ENCODE measurements at regions not wholly inside any gene's neighbourhood (a gene's known extent, or its start where the extent isn't known, plus 50 kb on each side); places are given as distances from the start of the nearest gene placed in this dataset.
"Not testable (repeated sequence)": the region's sequence is repeated elsewhere in the genome, so short reads cannot be mapped to it uniquely, and the experiment has no call there.

GRCh38 chr9:63315387-63315786, 1969.6 kb downstream of the FOXD4L5 start:
- DNase-seq (ENCODE audit: low read depth); in situ Hi-C loops (cut with HindIII; ENCODE audit: low pct_unique_long_range_greater_than_20kb, low sequenced_read_pairs): not testable (repeated sequence)

DNA sequence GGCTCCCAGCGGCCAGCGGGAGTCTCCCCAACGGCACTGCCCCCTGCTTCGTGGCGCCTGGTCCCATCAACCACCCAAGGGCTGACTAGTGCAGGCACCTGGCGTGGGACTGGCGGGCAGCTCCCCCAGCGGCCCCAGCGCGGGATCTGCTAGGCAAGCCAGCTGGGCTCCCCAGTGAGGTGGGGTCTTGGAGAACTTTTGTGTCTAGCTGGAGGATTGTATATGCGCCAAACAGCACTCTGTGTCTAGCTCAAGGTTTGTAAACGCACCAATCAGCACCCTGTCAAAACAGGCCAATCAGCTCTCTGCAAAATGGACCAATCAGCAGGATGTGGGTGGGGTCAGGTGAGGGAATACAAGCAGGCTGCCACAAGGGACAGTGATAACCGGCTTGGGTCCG, 1988.2 kb downstream of the FOXD4L5 start:
- DNase-seq (ENCODE audit: low read depth); in situ Hi-C loops (cut with HindIII; ENCODE audit: low pct_unique_long_range_greater_than_20kb, low sequenced_read_pairs): not testable (repeated sequence)

DNA sequence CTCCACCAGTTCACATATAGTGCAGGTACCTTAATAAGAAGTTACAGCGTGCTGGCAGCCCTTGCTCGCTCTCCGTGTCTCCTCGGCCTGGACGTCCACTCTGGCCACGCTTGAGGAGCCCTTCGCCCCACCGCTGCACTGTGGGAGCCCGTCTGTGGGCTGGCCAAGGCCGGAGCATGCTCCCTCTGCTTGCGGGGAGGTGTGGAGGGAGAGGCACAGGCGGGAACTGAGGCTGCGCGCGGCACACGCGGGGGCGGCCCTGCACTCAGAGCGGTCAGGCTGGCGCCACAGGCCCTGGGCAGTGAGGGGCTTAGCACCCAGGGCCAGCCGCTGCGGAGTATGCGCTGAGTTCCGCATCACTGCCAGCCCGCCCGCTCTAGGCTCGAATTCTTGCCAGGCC, 1988.6 kb downstream of the FOXD4L5 start:
- DNase-seq (ENCODE audit: low read depth); in situ Hi-C loops (cut with HindIII; ENCODE audit: low pct_unique_long_range_greater_than_20kb, low sequenced_read_pairs): not testable (repeated sequence)

DNA sequence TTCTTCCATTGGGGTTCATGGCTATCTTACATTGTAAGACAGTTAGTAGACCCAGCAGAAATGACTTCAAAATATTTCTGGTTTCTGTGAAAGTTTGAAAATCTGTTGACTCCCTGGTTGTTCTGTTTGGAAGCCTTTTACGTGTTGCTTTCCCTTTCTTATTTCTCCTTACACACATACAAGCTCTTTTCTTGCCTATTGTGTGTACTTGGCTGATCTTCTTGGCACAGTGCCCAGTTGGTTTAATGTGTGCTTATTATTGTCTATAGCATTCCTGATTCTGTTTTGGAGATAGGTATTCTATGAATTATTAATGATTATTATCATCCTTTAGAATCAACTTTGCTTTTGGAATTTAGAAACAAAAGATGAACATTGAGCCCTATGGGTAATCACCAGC, 1995.0 kb downstream of the FOXD4L5 start:
- in situ Hi-C loops (cut with HindIII; ENCODE audit: low pct_unique_long_range_greater_than_20kb, low sequenced_read_pairs); DNase-seq (ENCODE audit: low read depth): not testable (repeated sequence)

All from Caki2 (cell line).